HepG2 (cell line): ENCODE measurements at regions not wholly inside any gene's neighbourhood (a gene's known extent, or its start where the extent isn't known, plus 50 kb on each side); places are given as distances from the start of the nearest gene placed in this dataset.

Experiments used
- ATAC-seq: fragments of 200-7000 bp; cut with Tn5 transposase; 3 replicates; pipeline ENCODE4 v1.9.1; 2020; ENCODE audit warnings: mild to moderate bottlenecking, moderate library complexity
- BruUV-seq: library from RNA; stranded (reverse); fragments of 400-500 nt; replicated peaks from 2 replicates; lab custom pipeline; 2021; lab: Mats Ljungman, UMichigan
- CTCF ChIA-PET: fragments of 300-600 bp; formaldehyde crosslinking; extraction: SDS; loops from one replicate; lab custom pipeline; 2021; ENCODE audit warnings: low total read pairs, inconsistent platforms, low intra/inter-chr PET ratio; lab: Yijun Ruan, JAX
- POLR2A ChIA-PET: fragments of 350-600 bp; sonication (Branson Sonifier 250); formaldehyde crosslinking; loops from one replicate; lab custom pipeline; 2020; ENCODE audit warnings: antibody characterized with exemption, inconsistent platforms; lab: Yijun Ruan, JAX
- DNase-seq: peaks from one replicate; pipeline ENCODE4 v3.0.0-alpha.2; 2015; ENCODE audit warnings: low spot score
- FAIRE-seq: peaks from 3 replicates; lab custom pipeline; 2011; peaks lifted over from hg19 to GRCh38; lab: Jason Lieb, UNC
- H2AFZ ChIP-seq: one replicate; pipeline ENCODE4 v1.6.1; 2011; ENCODE audit warnings: low read length, inconsistent platforms
- H3K27ac ChIP-seq: fragments of 300-600 bp; 3 replicates; pipeline ENCODE4 v1.8.0; 2011; ENCODE audit warnings: mixed run types, mild to moderate bottlenecking, mixed read lengths, low read length, inconsistent platforms; ENCODE audit not compliant: insufficient read depth; ENCODE audit errors: extremely low read length
- H3K27me3 ChIP-seq, 2 experiments: fragments of 200-600 bp in 1 of 2; 2 replicates in 1 of 2; 3 replicates in 1 of 2; pipeline versions ENCODE4 v1.6.0 to v1.8.0; 2011; ENCODE audit warnings: low read length in 2 of 2, mild to moderate bottlenecking in 2 of 2, moderate library complexity in 2 of 2, inconsistent platforms in 1 of 2; ENCODE audit not compliant: insufficient read depth in 2 of 2, control insufficient read depth in 1 of 2
- H3K36me3 ChIP-seq, 2 experiments: fragments of 200-600 bp in 1 of 2; replicated peaks in 1 of 2; 2 replicates in 1 of 2; 3 replicates in 1 of 2; pipeline versions ENCODE4 v1.5.1 to v1.8.0; 2011; ENCODE audit warnings: low read length in 2 of 2, inconsistent platforms in 1 of 2; ENCODE audit not compliant: insufficient read depth in 2 of 2, control insufficient read depth in 1 of 2
- H3K4me1 ChIP-seq: 2 replicates; pipeline ENCODE4 v1.5.1; 2012; ENCODE audit warnings: low read length, inconsistent platforms; ENCODE audit not compliant: insufficient read depth
- H3K4me2 ChIP-seq: 2 replicates; pipeline ENCODE4 v1.6.0; 2011; ENCODE audit warnings: low read depth, low read length, inconsistent platforms
- H3K4me3 ChIP-seq, 3 experiments: fragments of 200-600 bp in 1 of 3; sonication (generic), shearing (Covaris generic) in 1 of 3; replicated peaks in 1 of 3; 2 replicates each; pipeline ENCODE4 v1.5.1; 2011 to 2016; ENCODE audit warnings: low read length in 3 of 3, inconsistent platforms in 2 of 3, low read depth in 2 of 3, mild to moderate bottlenecking in 2 of 3, control low read depth in 1 of 3, mixed read lengths in 1 of 3; ENCODE audit not compliant: insufficient read depth in 1 of 3
- H3K79me2 ChIP-seq: one replicate; pipeline ENCODE4 v1.6.1; 2011; ENCODE audit warnings: low read length, inconsistent platforms; ENCODE audit not compliant: insufficient read depth
- H3K9ac ChIP-seq: 2 replicates; pipeline ENCODE4 v1.6.0; 2011; ENCODE audit warnings: mild to moderate bottlenecking, low read depth, low read length, inconsistent platforms; ENCODE audit not compliant: insufficient read depth
- H3K9me3 ChIP-seq: 2 replicates; pipeline ENCODE4 v1.5.1; 2012; ENCODE audit warnings: mild to moderate bottlenecking, low read length
- H4K20me1 ChIP-seq: 2 replicates; pipeline ENCODE4 v1.6.0; 2011; ENCODE audit warnings: inconsistent platforms, mild to moderate bottlenecking, low read length, moderate library complexity; ENCODE audit not compliant: insufficient read depth
- PATZ1 ChIP-seq: sonication (generic); formaldehyde crosslinking; IDR thresholded peaks from 2 replicates; pipeline ENCODE4 v1.4.0; 2020; ENCODE audit warnings: missing genetic modification reagents
- WGBS: methylation state at CpG from one replicate; pipeline ENCODE4 v1.1.6; 2017; ENCODE audit warnings: low lambda C conversion rate; 5-methylcytosine and 5-hydroxymethylcytosine counted together
- in situ Hi-C: cut with HindIII; loops from 2 replicates; pipeline ENCODE4 v1.10.0; 2017; ENCODE audit warnings: low pct_unique_long_range_greater_than_20kb; ENCODE audit not compliant: extremely low pct_ligation_motif_present
- intact Hi-C: fragments of 100-400 bp; cut with micrococcal nuclease; formaldehyde crosslinking; loops from one replicate; pipeline ENCODE4 v1.10.0; 2022; ENCODE audit not compliant: unreplicated experiment
- TF ChIP-seq, protein P1 (sequence below): sonication (generic); formaldehyde crosslinking; IDR thresholded peaks from 2 replicates; pipeline ENCODE4 v1.4.0; 2020; ENCODE audit warnings: missing genetic modification reagents

DNA sequence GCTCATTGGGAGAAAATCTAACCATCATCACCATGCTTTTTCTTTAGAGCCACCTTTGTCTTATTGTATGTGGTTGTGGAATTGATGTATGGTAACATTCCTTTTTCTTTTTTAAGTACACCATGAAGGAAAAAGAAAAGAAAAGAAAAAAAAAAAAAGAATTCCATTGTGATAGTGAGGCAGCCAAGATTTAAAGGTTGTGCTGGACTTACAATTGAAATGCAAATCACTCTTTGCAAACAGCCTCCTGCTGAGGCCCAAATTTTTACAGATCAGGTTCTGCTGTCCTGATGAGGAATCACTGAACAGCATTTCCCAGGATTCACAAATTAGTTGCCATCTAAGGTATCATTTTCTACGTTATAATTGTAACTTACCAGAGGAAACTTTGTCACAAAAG is 1101.0 kb upstream of the FANCL start (continued):
- no peak for TF ChIP-seq PATZ1 (CRISPR knock-in tag)

DNA sequence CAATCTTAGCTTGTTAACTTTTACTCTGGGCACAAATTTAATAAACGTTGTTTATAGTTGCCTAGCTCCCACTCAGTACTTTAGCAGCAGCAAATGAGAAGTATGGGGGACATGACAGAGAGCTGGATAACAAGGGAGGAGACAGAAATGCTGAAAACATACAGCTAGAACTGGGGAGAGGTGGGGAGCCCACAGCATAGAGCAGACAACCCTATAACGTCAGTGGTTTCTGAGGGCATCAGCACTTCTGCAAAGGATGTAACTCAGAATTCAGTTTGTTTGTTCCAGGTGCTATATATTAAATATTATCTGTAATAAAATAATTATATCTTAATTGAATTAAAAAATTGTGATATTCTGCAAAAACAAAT is 1098.7 kb upstream of the FANCL start:
- 1% methylated on average over 2 of the region's 2 CpGs for WGBS
- FAIRE-seq = no peak

More for the DNA sequence above, 1098.7 kb upstream of the FANCL start:
- TF ChIP-seq, protein P1, sequence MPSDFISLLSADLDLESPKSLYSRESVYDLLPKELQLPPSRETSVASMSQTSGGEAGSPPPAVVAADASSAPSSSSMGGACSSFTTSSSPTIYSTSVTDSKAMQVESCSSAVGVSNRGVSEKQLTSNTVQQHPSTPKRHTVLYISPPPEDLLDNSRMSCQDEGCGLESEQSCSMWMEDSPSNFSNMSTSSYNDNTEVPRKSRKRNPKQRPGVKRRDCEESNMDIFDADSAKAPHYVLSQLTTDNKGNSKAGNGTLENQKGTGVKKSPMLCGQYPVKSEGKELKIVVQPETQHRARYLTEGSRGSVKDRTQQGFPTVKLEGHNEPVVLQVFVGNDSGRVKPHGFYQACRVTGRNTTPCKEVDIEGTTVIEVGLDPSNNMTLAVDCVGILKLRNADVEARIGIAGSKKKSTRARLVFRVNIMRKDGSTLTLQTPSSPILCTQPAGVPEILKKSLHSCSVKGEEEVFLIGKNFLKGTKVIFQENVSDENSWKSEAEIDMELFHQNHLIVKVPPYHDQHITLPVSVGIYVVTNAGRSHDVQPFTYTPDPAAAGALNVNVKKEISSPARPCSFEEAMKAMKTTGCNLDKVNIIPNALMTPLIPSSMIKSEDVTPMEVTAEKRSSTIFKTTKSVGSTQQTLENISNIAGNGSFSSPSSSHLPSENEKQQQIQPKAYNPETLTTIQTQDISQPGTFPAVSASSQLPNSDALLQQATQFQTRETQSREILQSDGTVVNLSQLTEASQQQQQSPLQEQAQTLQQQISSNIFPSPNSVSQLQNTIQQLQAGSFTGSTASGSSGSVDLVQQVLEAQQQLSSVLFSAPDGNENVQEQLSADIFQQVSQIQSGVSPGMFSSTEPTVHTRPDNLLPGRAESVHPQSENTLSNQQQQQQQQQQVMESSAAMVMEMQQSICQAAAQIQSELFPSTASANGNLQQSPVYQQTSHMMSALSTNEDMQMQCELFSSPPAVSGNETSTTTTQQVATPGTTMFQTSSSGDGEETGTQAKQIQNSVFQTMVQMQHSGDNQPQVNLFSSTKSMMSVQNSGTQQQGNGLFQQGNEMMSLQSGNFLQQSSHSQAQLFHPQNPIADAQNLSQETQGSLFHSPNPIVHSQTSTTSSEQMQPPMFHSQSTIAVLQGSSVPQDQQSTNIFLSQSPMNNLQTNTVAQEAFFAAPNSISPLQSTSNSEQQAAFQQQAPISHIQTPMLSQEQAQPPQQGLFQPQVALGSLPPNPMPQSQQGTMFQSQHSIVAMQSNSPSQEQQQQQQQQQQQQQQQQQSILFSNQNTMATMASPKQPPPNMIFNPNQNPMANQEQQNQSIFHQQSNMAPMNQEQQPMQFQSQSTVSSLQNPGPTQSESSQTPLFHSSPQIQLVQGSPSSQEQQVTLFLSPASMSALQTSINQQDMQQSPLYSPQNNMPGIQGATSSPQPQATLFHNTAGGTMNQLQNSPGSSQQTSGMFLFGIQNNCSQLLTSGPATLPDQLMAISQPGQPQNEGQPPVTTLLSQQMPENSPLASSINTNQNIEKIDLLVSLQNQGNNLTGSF (CRISPR knock-in tag) = no peak
- no peaks in the 10 kb centered on the region for H3K27me3 ChIP-seq
- DNase-seq = no peak
- in situ Hi-C loops = no loop called here
- H3K4me3 ChIP-seq = no peak overlapping the region
- ChIA-PET POLR2A (no interaction called here), CTCF (no interaction called here)
- H4K20me1 ChIP-seq = no peaks in the 10 kb centered on the region
- intact Hi-C loops = no loop called here
- no peaks in the 10 kb centered on the region for H3K79me2 ChIP-seq
- BruUV-seq = no TSS peak
- H3K27ac ChIP-seq = no peak overlapping the region
- no peaks in the 10 kb centered on the region for H3K9me3 ChIP-seq
- H3K4me2 ChIP-seq = no peak overlapping the region
- H3K4me1 ChIP-seq = no peaks in the 10 kb centered on the region
- H3K36me3 ChIP-seq = no peaks in the 10 kb centered on the region
- no peak overlapping the region for H2AFZ ChIP-seq
- no peak for ATAC-seq
- H3K9ac ChIP-seq = no peak overlapping the region
